Neural cell (in vitro differentiated cells): ENCODE measurements at regions not wholly inside any gene's neighbourhood (a gene's known extent, or its start where the extent isn't known, plus 50 kb on each side); places are given as distances from the start of the nearest gene placed in this dataset.

Experiments
- EZH2 ChIP-seq: fragments of 200-600, 300-800 bp; shearing (Covaris generic), sonication (generic); IDR thresholded peaks from 2 replicates; pipeline ENCODE4 v1.6.1; 2014; ENCODE audit warnings: antibody characterized with exemption, low read length, borderline replicate concordance, mild to moderate bottlenecking; ENCODE audit not compliant: insufficient read depth, poor library complexity, severe bottlenecking
- POLR2AphosphoS5 ChIP-seq: IDR thresholded peaks from 2 replicates; pipeline ENCODE4 v1.6.1; 2012
- SMC3 ChIP-seq: fragments of 450-650 bp; conservative IDR thresholded peaks from 2 replicates; pipeline ENCODE4 v1.6.1; 2014; ENCODE audit warnings: antibody characterized with exemption, mild to moderate bottlenecking, moderate library complexity; ENCODE audit not compliant: poor library complexity
- TF ChIP-seq, protein P1 (sequence below): fragments of 450-650 bp; IDR thresholded peaks from 2 replicates; pipeline ENCODE4 v1.5.1; 2014; ENCODE audit warnings: antibody characterized with exemption, mild to moderate bottlenecking, moderate library complexity; ENCODE audit not compliant: poor library complexity, severe bottlenecking

GRCh38 chr1:222898191-222898527, 83.3 kb downstream of the DISP1 start:
- TF ChIP-seq SMC3 (no peak), EZH2 (no peak), POLR2AphosphoS5 (no peak)
- TF ChIP-seq, protein P1, sequence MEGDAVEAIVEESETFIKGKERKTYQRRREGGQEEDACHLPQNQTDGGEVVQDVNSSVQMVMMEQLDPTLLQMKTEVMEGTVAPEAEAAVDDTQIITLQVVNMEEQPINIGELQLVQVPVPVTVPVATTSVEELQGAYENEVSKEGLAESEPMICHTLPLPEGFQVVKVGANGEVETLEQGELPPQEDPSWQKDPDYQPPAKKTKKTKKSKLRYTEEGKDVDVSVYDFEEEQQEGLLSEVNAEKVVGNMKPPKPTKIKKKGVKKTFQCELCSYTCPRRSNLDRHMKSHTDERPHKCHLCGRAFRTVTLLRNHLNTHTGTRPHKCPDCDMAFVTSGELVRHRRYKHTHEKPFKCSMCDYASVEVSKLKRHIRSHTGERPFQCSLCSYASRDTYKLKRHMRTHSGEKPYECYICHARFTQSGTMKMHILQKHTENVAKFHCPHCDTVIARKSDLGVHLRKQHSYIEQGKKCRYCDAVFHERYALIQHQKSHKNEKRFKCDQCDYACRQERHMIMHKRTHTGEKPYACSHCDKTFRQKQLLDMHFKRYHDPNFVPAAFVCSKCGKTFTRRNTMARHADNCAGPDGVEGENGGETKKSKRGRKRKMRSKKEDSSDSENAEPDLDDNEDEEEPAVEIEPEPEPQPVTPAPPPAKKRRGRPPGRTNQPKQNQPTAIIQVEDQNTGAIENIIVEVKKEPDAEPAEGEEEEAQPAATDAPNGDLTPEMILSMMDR: no peak
